Activated T-cell treated with anti-CD3 and anti-CD28 coated beads, Interleukin-2, amount 50 U/mL, for 48 hours (primary cell): ENCODE measurements at regions not wholly inside any gene's neighbourhood (a gene's known extent, or its start where the extent isn't known, plus 50 kb on each side); places are given as distances from the start of the nearest gene placed in this dataset.
"Not testable (repeated sequence)": the region's sequence is repeated elsewhere in the genome, so short reads cannot be mapped to it uniquely, and the experiment has no call there.

Experiments used
- DNase-seq, 2 experiments: peaks; one replicate each; pipeline ENCODE4 v3.0.0-alpha.2; 2020

GRCh38 chr10:78464118-78464855, 430.6 kb downstream of the RPS24 start:
- no peak for DNase-seq

GRCh38 chr10:78464856-78465267, 431.2 kb downstream of the RPS24 start:
- no peak for DNase-seq

- DNase-seq: no peak
Observed at GRCh38 chr10:78465431-78465830, 431.8 kb downstream of the RPS24 start.

- no peak for DNase-seq
Observed at GRCh38 chr10:78467496-78468106, 433.9 kb downstream of the RPS24 start.

- not testable (repeated sequence) for DNase-seq
Observed at GRCh38 chr10:78468731-78469130, 435.1 kb downstream of the RPS24 start.

- no peak for DNase-seq
Observed at GRCh38 chr10:78470267-78471103, 436.8 kb downstream of the RPS24 start.

- no peak for DNase-seq
Observed at GRCh38 chr10:78471326-78471722, 437.7 kb downstream of the RPS24 start.

- no peak for DNase-seq
Observed at GRCh38 chr10:78471723-78472550, 438.3 kb downstream of the RPS24 start.

GRCh38 chr10:78472551-78472890, 438.9 kb downstream of the RPS24 start:
- DNase-seq: no peak

GRCh38 chr10:78473006-78473405, 439.3 kb downstream of the RPS24 start:
- DNase-seq: no peak

GRCh38 chr10:78474743-78475142, 441.1 kb downstream of the RPS24 start:
- DNase-seq: no peak

GRCh38 chr10:78475437-78475836, 441.8 kb downstream of the RPS24 start:
- DNase-seq: no peak

- no peak for DNase-seq
Observed at GRCh38 chr10:78476156-78476555, 442.5 kb downstream of the RPS24 start.

GRCh38 chr10:78476844-78477243, 443.2 kb downstream of the RPS24 start:
- DNase-seq: no peak

GRCh38 chr10:78478919-78479318, 445.3 kb downstream of the RPS24 start:
- no peak for DNase-seq

- no peak for DNase-seq
Observed at GRCh38 chr10:78479467-78479866, 445.8 kb downstream of the RPS24 start.

GRCh38 chr10:78481842-78482241, 448.2 kb downstream of the RPS24 start:
- DNase-seq: no peak

- no peak for DNase-seq
Observed at GRCh38 chr10:78483641-78484040, 450.0 kb downstream of the RPS24 start.

- DNase-seq: no peak
Observed at GRCh38 chr10:78489034-78489433, 455.4 kb downstream of the RPS24 start.

- no peak for DNase-seq
Observed at GRCh38 chr10:78491812-78492211, 458.1 kb downstream of the RPS24 start.

GRCh38 chr10:78492424-78492823, 458.8 kb downstream of the RPS24 start:
- no peak for DNase-seq

- no peak for DNase-seq
Observed at GRCh38 chr10:78494179-78494578, 460.5 kb downstream of the RPS24 start.
